OCI-LY7 (cell line): ENCODE measurements at regions not wholly inside any gene's neighbourhood (a gene's known extent, or its start where the extent isn't known, plus 50 kb on each side); places are given as distances from the start of the nearest gene placed in this dataset.

ENCODE experiments used
- EZH2phosphoT487 ChIP-seq: fragments of 200-600 bp; sonication (generic); IDR thresholded peaks from 2 replicates; pipeline ENCODE4 v1.6.1; 2018; ENCODE audit warnings: low read depth, borderline replicate concordance, mild to moderate bottlenecking, mixed run types, antibody characterized with exemption, low read length, moderate library complexity, mixed read lengths
- TF ChIP-seq, protein P1 (sequence below): fragments of 200-600 bp; sonication (generic); conservative IDR thresholded peaks from 2 replicates; pipeline ENCODE4 v1.5.1; 2014; ENCODE audit warnings: mild to moderate bottlenecking, antibody characterized with exemption, low read length, moderate library complexity, mixed read lengths

DNA sequence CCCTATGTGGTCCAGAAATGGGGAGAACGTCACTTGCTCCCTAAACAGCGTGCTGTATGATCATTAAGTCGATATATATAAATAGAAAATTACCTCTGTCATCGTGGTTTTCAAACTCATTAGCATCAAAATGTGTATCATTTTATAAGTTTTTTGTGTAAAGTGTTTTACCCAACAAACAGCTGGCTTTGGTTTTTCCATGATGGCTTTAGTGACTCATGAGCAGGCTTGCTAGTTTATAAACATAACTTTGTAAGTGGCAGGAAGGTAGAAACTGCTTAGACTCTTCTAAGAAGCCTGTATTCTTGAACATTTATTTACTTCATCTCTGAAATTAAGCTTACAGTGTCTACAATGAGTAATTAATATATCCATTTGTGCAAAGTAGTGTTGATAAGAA is 108.4 kb upstream of the DIPK2B start:
- TF ChIP-seq, protein P1, sequence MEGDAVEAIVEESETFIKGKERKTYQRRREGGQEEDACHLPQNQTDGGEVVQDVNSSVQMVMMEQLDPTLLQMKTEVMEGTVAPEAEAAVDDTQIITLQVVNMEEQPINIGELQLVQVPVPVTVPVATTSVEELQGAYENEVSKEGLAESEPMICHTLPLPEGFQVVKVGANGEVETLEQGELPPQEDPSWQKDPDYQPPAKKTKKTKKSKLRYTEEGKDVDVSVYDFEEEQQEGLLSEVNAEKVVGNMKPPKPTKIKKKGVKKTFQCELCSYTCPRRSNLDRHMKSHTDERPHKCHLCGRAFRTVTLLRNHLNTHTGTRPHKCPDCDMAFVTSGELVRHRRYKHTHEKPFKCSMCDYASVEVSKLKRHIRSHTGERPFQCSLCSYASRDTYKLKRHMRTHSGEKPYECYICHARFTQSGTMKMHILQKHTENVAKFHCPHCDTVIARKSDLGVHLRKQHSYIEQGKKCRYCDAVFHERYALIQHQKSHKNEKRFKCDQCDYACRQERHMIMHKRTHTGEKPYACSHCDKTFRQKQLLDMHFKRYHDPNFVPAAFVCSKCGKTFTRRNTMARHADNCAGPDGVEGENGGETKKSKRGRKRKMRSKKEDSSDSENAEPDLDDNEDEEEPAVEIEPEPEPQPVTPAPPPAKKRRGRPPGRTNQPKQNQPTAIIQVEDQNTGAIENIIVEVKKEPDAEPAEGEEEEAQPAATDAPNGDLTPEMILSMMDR, result no peak
- TF ChIP-seq EZH2phosphoT487, result no peak
